ENCODE measurements at regions not wholly inside any gene's neighbourhood (a gene's known extent, or its start where the extent isn't known, plus 50 kb on each side); places are given as distances from the start of the nearest gene placed in this dataset.
"Not testable (repeated sequence)": the region's sequence is repeated elsewhere in the genome, so short reads cannot be mapped to it uniquely, and the experiment has no call there.

- FAIRE-seq (no peak), DNase-seq (peak; percentile 56 to 75)
- H3K36me3 ChIP-seq (ENCODE audit: control insufficient read depth in 3 of 3, insufficient read depth in 2 of 3, low read depth in 1 of 3, low read length in 3 of 3) = no peaks in the 10 kb centered on the region
- H3K27me3 ChIP-seq (ENCODE audit: control insufficient read depth in 3 of 3, insufficient read depth in 3 of 3, low read length in 3 of 3) = no peaks in the 10 kb centered on the region
- peak overlapping the region in 2 of 3 donors; percentile 2 to 52 for H3K27ac ChIP-seq (ENCODE audit: low read depth in 1 of 3, low read length in 2 of 3)
- no peaks in the 10 kb centered on the region for H3K9me3 ChIP-seq (ENCODE audit: control insufficient read depth in 2 of 2, insufficient read depth in 1 of 2, low read depth in 1 of 2, low read length in 1 of 2)
- no peaks in the 10 kb centered on the region for H3K4me1 ChIP-seq (ENCODE audit: control insufficient read depth in 3 of 3, insufficient read depth in 2 of 3, low read depth in 1 of 3, low read length in 2 of 3)
- WGBS, 3 donors = 8 to 37% (median 19%) methylated on average over 9 of the region's 9 CpGs
- H3K4me3 ChIP-seq (ENCODE audit: low read depth in 1 of 3, low read length in 3 of 3) = peak overlapping the region in 1 of 3 donors; percentile 1
Measured at GRCh38 chr15:91408476-91409076, 308.5 kb downstream of the SV2B start.

GRCh38 chr15:91409387-91409786, 309.3 kb downstream of the SV2B start:
- FAIRE-seq (no peak), DNase-seq (no peak)
- H3K27me3 ChIP-seq (ENCODE audit: control insufficient read depth in 3 of 3, insufficient read depth in 3 of 3, low read length in 3 of 3) = no peaks in the 10 kb centered on the region
- H3K36me3 ChIP-seq (ENCODE audit: control insufficient read depth in 3 of 3, insufficient read depth in 2 of 3, low read depth in 1 of 3, low read length in 3 of 3) = no peaks in the 10 kb centered on the region
- no peaks in the 10 kb centered on the region for H3K4me1 ChIP-seq (ENCODE audit: control insufficient read depth in 3 of 3, insufficient read depth in 2 of 3, low read depth in 1 of 3, low read length in 2 of 3)
- H3K27ac ChIP-seq (ENCODE audit: low read depth in 1 of 3, low read length in 2 of 3) = no peak overlapping the region
- H3K9me3 ChIP-seq (ENCODE audit: control insufficient read depth in 2 of 2, insufficient read depth in 1 of 2, low read depth in 1 of 2, low read length in 1 of 2) = no peaks in the 10 kb centered on the region
- no peak overlapping the region for H3K4me3 ChIP-seq (ENCODE audit: low read depth in 1 of 3, low read length in 3 of 3)
- 74 to 79% (median 76%) methylated on average over 1 of the region's 1 CpG for WGBS, 3 donors

GRCh38 chr15:91411586-91411985, 311.5 kb downstream of the SV2B start:
- Histone ChIP-seq H3K27me3 (ENCODE audit: control insufficient read depth in 3 of 3, insufficient read depth in 3 of 3, low read length in 3 of 3) (no peaks in the 10 kb centered on the region), H3K9me3 (ENCODE audit: control insufficient read depth in 2 of 2, insufficient read depth in 1 of 2, low read depth in 1 of 2, low read length in 1 of 2) (no peaks in the 10 kb centered on the region), H3K27ac (ENCODE audit: low read depth in 1 of 3, low read length in 2 of 3) (no peak overlapping the region), H3K4me1 (ENCODE audit: control insufficient read depth in 3 of 3, insufficient read depth in 2 of 3, low read depth in 1 of 3, low read length in 2 of 3) (no peaks in the 10 kb centered on the region), H3K36me3 (ENCODE audit: control insufficient read depth in 3 of 3, insufficient read depth in 2 of 3, low read depth in 1 of 3, low read length in 3 of 3) (no peaks in the 10 kb centered on the region), H3K4me3 (ENCODE audit: low read depth in 1 of 3, low read length in 3 of 3) (no peak overlapping the region)
- FAIRE-seq = no peak
- peak; percentile 32 for DNase-seq

GRCh38 chr15:91412138-91412928, 312.3 kb downstream of the SV2B start:
- DNase-seq (peak in 1 of 2 donors; percentile 10), FAIRE-seq (no peak)
- WGBS, 3 donors = 49 to 68% (median 67%) methylated on average over 5 of the region's 5 CpGs
- H3K36me3 ChIP-seq (ENCODE audit: control insufficient read depth in 3 of 3, insufficient read depth in 2 of 3, low read depth in 1 of 3, low read length in 3 of 3) = no peaks in the 10 kb centered on the region
- no peak overlapping the region for H3K4me3 ChIP-seq (ENCODE audit: low read depth in 1 of 3, low read length in 3 of 3)
- H3K9me3 ChIP-seq (ENCODE audit: control insufficient read depth in 2 of 2, insufficient read depth in 1 of 2, low read depth in 1 of 2, low read length in 1 of 2) = no peaks in the 10 kb centered on the region
- H3K27me3 ChIP-seq (ENCODE audit: control insufficient read depth in 3 of 3, insufficient read depth in 3 of 3, low read length in 3 of 3) = no peaks in the 10 kb centered on the region
- H3K27ac ChIP-seq (ENCODE audit: low read depth in 1 of 3, low read length in 2 of 3) = no peak overlapping the region
- H3K4me1 ChIP-seq (ENCODE audit: control insufficient read depth in 3 of 3, insufficient read depth in 2 of 3, low read depth in 1 of 3, low read length in 2 of 3) = no peaks in the 10 kb centered on the region

GRCh38 chr15:91413142-91413541, 313.1 kb downstream of the SV2B start:
- no peak overlapping the region for H3K27ac ChIP-seq (ENCODE audit: low read depth in 1 of 3, low read length in 2 of 3)
- no peaks in the 10 kb centered on the region for H3K9me3 ChIP-seq (ENCODE audit: control insufficient read depth in 2 of 2, insufficient read depth in 1 of 2, low read depth in 1 of 2, low read length in 1 of 2)
- H3K36me3 ChIP-seq (ENCODE audit: control insufficient read depth in 3 of 3, insufficient read depth in 2 of 3, low read depth in 1 of 3, low read length in 3 of 3) = no peaks in the 10 kb centered on the region
- H3K27me3 ChIP-seq (ENCODE audit: control insufficient read depth in 3 of 3, insufficient read depth in 3 of 3, low read length in 3 of 3) = no peaks in the 10 kb centered on the region
- FAIRE-seq (no peak), DNase-seq (no peak)
- no peaks in the 10 kb centered on the region for H3K4me1 ChIP-seq (ENCODE audit: control insufficient read depth in 3 of 3, insufficient read depth in 2 of 3, low read depth in 1 of 3, low read length in 2 of 3)
- no peak overlapping the region for H3K4me3 ChIP-seq (ENCODE audit: low read depth in 1 of 3, low read length in 3 of 3)
- 62 to 88% (median 71%) methylated on average over 2 of the region's 2 CpGs for WGBS, 3 donors

GRCh38 chr15:91414124-91414523, 314.1 kb downstream of the SV2B start:
- FAIRE-seq = no peak
- no peak overlapping the region for H3K4me3 ChIP-seq (ENCODE audit: low read depth in 1 of 3, low read length in 3 of 3)
- no peaks in the 10 kb centered on the region for H3K27me3 ChIP-seq (ENCODE audit: control insufficient read depth in 3 of 3, insufficient read depth in 3 of 3, low read length in 3 of 3)
- no peak overlapping the region for H3K27ac ChIP-seq (ENCODE audit: low read depth in 1 of 3, low read length in 2 of 3)
- no peak for DNase-seq
- 89 to 99% (median 92%) methylated on average over 2 of the region's 2 CpGs for whole genome bisulfite sequencing, 3 donors
- no peaks in the 10 kb centered on the region for H3K36me3 ChIP-seq (ENCODE audit: control insufficient read depth in 3 of 3, insufficient read depth in 2 of 3, low read depth in 1 of 3, low read length in 3 of 3)
- H3K9me3 ChIP-seq (ENCODE audit: control insufficient read depth in 2 of 2, insufficient read depth in 1 of 2, low read depth in 1 of 2, low read length in 1 of 2) = no peaks in the 10 kb centered on the region
- H3K4me1 ChIP-seq (ENCODE audit: control insufficient read depth in 3 of 3, insufficient read depth in 2 of 3, low read depth in 1 of 3, low read length in 2 of 3) = no peaks in the 10 kb centered on the region

GRCh38 chr15:91415258-91415657, 315.2 kb downstream of the SV2B start:
- not testable (repeated sequence) for FAIRE-seq; DNase-seq; H3K4me1 ChIP-seq (ENCODE audit: control insufficient read depth in 3 of 3, insufficient read depth in 2 of 3, low read depth in 1 of 3, low read length in 2 of 3); H3K27me3 ChIP-seq (ENCODE audit: control insufficient read depth in 3 of 3, insufficient read depth in 3 of 3, low read length in 3 of 3); H3K27ac ChIP-seq (ENCODE audit: low read depth in 1 of 3, low read length in 2 of 3); H3K4me3 ChIP-seq (ENCODE audit: low read depth in 1 of 3, low read length in 3 of 3); H3K9me3 ChIP-seq (ENCODE audit: control insufficient read depth in 2 of 2, insufficient read depth in 1 of 2, low read depth in 1 of 2, low read length in 1 of 2); H3K36me3 ChIP-seq (ENCODE audit: control insufficient read depth in 3 of 3, insufficient read depth in 2 of 3, low read depth in 1 of 3, low read length in 3 of 3)
- 86 to 91% (median 90%) methylated on average over 4 of the region's 4 CpGs for WGBS, 3 donors

- DNase-seq (peak in 1 of 2 donors; percentile 26), FAIRE-seq (no peak)
- no peak overlapping the region for H3K4me3 ChIP-seq (ENCODE audit: low read depth in 1 of 3, low read length in 3 of 3)
- H3K27me3 ChIP-seq (ENCODE audit: control insufficient read depth in 3 of 3, insufficient read depth in 3 of 3, low read length in 3 of 3) = no peaks in the 10 kb centered on the region
- peaks cover 0 to 6% of the 10 kb centered on the region in 2 donors for H3K9me3 ChIP-seq (ENCODE audit: control insufficient read depth in 2 of 2, insufficient read depth in 1 of 2, low read depth in 1 of 2, low read length in 1 of 2)
- H3K27ac ChIP-seq (ENCODE audit: low read depth in 1 of 3, low read length in 2 of 3) = no peak overlapping the region
- no peaks in the 10 kb centered on the region for H3K36me3 ChIP-seq (ENCODE audit: control insufficient read depth in 3 of 3, insufficient read depth in 2 of 3, low read depth in 1 of 3, low read length in 3 of 3)
- WGBS, 3 donors = 74 to 80% (median 76%) methylated on average over 2 of the region's 2 CpGs
- no peaks in the 10 kb centered on the region for H3K4me1 ChIP-seq (ENCODE audit: control insufficient read depth in 3 of 3, insufficient read depth in 2 of 3, low read depth in 1 of 3, low read length in 2 of 3)
Measured at GRCh38 chr15:91420689-91421088, 320.6 kb downstream of the SV2B start.

Data from small intestine (tissue), 7 donors.